A673 (cell line): ENCODE measurements at regions not wholly inside any gene's neighbourhood (a gene's known extent, or its start where the extent isn't known, plus 50 kb on each side); places are given as distances from the start of the nearest gene placed in this dataset.

Experiments used
- EZH2 ChIP-seq: fragments of 200-600 bp; sonication (generic); IDR thresholded peaks from 2 replicates; pipeline ENCODE4 v1.6.1; 2017; ENCODE audit warnings: borderline replicate concordance, low read depth, mild to moderate bottlenecking, mixed read lengths, antibody characterized with exemption, low read length; ENCODE audit not compliant: poor library complexity, severe bottlenecking
- TF ChIP-seq, protein P1 (sequence below): fragments of 300-800, 200-600 bp; sonication (generic); conservative IDR thresholded peaks from 2 replicates; pipeline ENCODE4 v1.5.1; 2017; ENCODE audit warnings: low read depth, mild to moderate bottlenecking, antibody characterized with exemption, low read length, moderate library complexity, mixed read lengths

GRCh38 chr5:166952048-166952447, 1339.4 kb upstream of the WWC1 start:
- TF ChIP-seq, protein P1, sequence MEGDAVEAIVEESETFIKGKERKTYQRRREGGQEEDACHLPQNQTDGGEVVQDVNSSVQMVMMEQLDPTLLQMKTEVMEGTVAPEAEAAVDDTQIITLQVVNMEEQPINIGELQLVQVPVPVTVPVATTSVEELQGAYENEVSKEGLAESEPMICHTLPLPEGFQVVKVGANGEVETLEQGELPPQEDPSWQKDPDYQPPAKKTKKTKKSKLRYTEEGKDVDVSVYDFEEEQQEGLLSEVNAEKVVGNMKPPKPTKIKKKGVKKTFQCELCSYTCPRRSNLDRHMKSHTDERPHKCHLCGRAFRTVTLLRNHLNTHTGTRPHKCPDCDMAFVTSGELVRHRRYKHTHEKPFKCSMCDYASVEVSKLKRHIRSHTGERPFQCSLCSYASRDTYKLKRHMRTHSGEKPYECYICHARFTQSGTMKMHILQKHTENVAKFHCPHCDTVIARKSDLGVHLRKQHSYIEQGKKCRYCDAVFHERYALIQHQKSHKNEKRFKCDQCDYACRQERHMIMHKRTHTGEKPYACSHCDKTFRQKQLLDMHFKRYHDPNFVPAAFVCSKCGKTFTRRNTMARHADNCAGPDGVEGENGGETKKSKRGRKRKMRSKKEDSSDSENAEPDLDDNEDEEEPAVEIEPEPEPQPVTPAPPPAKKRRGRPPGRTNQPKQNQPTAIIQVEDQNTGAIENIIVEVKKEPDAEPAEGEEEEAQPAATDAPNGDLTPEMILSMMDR = no peak
- no peak for TF ChIP-seq EZH2
